GM11168 (cell line): ENCODE measurements at regions not wholly inside any gene's neighbourhood (a gene's known extent, or its start where the extent isn't known, plus 50 kb on each side); places are given as distances from the start of the nearest gene placed in this dataset.

Source experiments
- in situ Hi-C: fragments of 300-500 bp; cut with MboI; formaldehyde crosslinking; loops from one replicate; pipeline ENCODE4 v1.12.0; 2022; ENCODE audit warnings: low sequenced_read_pairs; ENCODE audit not compliant: unreplicated experiment

GRCh38 chr4:31949045-31949444 lies 1228.9 kb downstream of the PCDH7 start:
- in situ Hi-C loops: no loop called here

DNA sequence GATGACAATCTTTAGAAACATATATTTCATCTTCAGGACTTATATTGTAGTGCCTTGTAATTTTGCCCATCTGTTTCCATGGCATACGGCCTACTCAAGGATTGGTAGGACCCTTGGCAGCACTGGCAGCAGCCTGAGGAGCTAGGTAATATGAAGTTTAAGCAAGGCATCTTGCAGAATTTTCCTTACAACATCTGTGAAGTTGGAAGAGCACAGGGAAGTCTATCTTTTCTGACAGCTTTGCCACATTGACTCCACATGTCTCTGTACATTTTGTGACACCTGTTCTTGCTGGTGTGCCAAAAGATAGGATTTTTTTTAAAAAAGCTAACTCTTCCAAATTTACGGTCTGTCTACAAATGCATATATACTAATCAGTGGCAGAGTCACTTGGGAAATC lies 1235.2 kb downstream of the PCDH7 start:
- in situ Hi-C loops: no loop called here

GRCh38 chr4:31959972-31960371 lies 1239.8 kb downstream of the PCDH7 start:
- in situ Hi-C loops: no loop called here

DNA sequence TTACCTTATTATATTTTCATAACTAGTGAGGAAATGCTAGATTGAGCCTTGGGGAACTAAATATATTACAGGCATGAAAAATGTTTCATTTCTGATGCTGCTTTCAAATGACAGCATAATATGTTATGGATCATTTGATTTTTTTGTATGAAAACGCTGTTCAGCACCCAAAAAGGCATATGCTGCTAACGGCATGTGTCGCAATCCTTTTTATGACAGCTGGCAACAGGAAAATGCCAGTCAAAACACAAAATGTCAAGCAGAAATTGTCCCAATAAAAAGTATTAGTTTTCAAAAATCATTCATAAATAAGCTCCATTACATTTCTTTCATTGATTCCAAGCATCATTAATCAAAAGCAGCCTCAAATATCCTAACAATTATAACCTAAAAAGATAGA lies 1244.5 kb downstream of the PCDH7 start:
- in situ Hi-C loops: no loop called here

DNA sequence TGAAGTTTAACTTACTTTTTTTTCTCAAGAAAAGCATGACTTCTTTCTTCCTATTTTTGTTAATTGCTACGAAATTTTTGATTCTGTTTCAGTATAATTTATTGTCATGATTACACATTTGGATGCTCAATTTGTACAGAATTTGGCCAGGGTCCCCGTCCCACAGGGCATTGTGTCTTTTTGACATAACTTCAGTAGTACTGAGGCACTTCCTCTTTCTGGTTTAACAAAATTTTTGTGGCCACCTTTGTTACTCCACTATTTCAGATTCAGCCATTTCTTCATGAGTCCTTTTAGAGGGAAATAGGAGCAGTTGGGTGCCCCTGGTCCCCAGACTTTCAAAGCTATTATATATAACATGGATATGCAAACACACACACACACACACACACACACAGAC lies 1248.7 kb downstream of the PCDH7 start:
- in situ Hi-C loops: no loop called here

- in situ Hi-C loops: no loop called here
Measured at GRCh38 chr4:31974490-31975002, 1254.4 kb downstream of the PCDH7 start.

- in situ Hi-C loops: no loop called here
Measured at GRCh38 chr4:31979988-31980387, 1259.8 kb downstream of the PCDH7 start.

DNA sequence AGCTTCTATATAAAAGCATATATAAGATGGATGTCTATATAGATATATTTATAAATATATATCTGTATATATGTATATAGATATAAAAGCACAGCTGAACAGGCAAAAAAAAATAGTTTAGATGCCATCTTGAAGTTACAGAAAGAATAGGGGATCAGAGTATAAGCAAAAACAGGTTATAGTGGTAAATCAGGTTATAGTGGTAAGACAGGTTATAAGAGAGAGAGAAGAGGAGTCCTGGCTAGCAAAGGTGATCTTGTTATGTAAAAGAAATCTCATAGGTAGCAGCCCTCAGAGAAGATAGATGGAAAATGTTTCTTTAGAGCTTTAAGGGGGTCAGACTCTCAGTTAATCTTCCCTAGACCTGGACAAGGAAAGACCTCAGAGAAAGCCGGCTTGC lies 1263.1 kb downstream of the PCDH7 start:
- in situ Hi-C loops: no loop called here

DNA sequence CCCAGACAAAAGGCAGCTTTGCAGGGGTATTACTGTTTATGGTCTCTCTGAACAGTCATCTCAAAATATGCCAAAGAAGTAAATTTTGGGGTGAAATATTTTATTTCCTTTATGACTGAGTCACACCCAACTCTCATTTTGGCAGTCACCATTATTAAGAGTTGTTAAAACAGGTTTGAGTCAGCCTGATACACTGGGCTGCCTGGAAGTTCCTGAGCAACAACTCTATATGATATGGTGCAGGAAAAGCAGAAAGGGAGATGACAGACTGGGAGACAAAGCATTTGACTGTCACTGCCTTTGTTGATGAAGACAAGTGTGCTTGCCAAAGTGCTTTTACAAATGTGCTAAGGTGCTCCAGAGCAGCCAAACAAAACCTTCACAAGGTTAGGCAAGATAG lies 1263.5 kb downstream of the PCDH7 start:
- in situ Hi-C loops: no loop called here

DNA sequence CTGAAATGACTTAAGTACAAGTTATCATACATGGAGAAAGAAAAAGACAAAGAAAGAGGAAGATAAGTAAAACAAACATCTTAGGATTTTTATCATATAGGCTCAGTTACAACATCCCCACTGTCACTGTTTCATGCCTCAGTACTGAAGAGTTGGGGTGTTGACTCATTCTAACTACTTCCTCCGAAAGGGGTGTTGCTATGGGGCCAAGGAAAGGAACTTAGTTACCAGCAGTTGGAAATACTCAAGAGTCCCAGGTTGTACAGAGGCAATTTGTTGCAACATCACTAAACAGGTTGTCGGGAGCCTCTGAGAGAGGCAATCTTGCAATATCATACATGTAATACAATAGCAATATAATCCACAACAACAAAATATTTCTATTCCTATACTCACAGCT lies 1264.7 kb downstream of the PCDH7 start:
- in situ Hi-C loops: no loop called here

DNA sequence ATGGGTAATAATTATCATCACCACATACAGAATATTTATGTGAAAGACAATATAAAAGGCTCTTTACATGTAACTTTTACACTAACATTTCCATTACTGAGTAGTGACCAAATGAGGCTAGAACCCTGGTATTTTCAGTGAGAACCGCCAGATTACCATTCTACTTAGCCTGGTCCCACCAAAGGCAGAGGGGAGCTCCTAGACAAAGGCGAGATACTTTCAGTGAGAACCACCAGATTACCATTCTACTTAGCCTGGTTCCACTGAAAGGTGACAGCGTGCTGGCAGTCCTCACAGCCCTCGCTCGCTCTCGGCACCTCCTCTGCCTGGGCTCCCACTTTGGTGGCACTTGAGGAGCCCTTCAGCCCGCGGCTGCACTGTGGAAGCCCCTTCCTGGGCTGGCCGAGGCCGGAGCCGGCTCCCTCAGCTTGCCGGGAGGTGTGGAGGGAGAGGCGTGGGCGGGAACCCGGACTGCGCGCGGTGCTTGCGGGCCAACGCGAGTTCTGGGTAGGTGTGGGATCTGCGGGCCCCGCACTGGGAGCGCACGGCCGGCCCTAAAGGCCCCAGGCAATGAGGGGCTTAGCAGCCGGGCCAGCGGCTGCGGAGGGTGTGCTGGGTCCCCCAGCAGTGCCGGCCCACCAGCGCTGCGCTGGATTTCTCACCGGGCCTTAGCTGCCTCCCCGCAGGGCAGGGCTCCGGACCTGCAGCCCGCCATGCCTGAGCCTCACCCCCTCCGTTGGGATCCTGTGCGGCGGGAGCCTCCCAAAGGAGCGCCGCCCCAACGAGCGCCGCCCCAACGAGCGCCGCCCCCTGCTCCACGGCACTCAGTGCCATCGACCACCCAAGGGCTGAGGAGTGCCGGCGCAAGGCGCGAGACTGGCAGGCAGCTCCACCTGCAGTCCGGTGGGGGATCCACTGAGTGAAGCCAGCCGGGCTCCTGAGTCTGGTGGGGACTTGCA lies 1276.1 kb downstream of the PCDH7 start:
- in situ Hi-C loops: no loop called here

DNA sequence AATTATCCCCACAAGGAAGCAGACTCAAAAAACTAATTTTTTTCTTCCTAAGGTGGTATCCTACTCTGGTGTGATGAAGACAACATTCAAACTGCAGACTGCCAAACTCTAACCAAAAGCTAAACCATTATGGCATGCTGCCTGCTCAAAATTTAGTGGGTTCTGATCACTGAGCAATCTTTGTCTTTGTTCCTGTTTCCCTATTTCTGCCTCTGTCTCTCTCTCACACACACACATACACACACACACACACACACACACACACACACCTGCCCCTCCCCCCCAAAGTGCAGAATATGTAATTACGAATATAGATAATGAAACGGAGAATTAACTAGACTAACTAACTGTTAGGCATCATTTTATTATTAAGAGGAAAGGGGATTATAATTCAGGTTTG lies 1278.6 kb downstream of the PCDH7 start:
- in situ Hi-C loops: no loop called here

DNA sequence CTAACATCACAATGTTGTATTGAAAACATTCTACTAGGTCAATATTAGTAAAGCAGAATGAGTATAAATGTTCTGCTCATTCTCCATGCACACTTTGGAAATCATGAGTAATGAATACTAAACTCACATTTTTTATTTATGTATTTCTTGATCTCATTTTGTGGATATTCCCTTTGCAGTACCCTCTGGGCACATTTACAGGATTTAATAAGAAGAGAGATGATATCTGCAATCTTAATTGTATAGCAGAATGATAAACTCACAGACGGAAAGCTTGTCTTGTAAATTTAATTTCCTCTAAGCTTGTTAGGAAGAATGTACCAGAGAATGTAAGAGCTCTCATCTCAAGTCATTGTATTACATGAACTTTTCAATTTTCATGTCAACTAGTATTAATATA lies 1279.7 kb downstream of the PCDH7 start:
- in situ Hi-C loops: no loop called here

DNA sequence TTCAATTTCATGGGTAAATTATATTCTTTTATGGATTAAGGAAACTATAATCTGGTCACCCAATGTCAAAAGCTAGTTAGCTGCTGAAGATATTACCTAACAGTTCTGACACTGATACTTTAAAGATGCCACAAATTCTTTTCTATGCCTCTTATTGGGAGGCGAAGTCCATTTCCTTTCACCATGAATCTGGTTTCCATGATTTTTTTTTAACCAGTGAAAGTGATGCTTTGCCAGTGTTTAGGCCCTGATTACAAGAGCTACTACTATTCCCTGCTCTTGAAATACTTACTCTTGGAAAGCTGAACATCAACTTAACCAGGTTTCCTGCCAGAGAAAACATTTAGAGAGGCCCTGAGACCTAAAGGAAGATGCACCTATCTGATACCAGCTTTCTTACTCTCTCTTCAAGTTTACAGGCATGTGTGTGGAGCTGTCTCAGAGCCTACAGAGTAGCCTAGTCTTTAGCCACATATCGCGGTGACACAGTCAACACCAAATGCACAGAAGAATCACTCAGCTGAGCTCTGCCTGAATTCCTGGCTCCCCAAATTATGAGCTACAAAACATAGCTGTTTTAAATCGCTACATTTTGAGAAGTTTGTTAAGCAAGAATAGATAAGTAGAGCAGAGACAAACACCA lies 1280.8 kb downstream of the PCDH7 start:
- in situ Hi-C loops: no loop called here

GRCh38 chr4:32002037-32002747 lies 1282.0 kb downstream of the PCDH7 start:
- in situ Hi-C loops: no loop called here

- in situ Hi-C loops: no loop called here
Measured at GRCh38 chr4:32003548-32003947, 1283.4 kb downstream of the PCDH7 start.

DNA sequence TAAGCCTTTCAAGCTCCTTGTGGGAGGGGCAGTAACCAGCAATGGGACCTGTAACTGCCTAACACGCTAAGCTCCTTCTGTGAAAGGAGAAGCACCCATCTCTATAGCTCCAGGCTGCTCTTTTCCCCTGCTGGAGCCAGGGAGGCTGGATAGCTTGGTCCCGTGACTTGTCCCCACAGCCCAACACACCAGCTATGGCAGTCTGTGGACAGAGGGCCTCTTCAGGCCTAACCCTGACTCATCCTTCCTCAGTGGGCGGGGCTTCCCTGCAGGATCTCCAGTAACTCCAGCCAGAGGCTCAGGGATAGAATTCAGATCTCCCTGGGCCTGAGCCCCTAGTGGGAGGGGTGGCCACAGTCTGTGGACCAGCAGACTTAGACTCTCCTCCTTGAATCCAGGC lies 1290.1 kb downstream of the PCDH7 start:
- in situ Hi-C loops: no loop called here

DNA sequence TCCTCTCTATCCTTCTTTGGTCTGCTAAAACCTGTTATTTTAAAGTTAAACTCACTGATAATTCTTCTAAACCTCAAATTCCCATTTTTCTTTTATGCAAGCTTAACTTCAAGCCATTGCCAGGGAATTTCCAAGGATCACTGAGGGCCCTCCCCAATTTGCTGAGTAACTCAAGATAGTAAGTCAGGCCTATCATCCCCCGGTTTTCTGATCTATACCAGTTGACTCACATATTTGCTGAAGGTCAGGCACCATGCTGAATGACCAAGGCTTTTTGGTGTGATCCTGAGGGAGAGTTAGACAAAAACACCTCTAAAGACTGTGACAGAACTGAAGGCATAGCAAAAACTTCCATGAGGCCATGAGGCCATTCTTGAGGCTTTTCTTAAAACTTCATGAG lies 1301.9 kb downstream of the PCDH7 start:
- in situ Hi-C loops: loop anchor here (10.0 kb wide), 1 partner anchor 383 kb away; no protein-coding TSS in a partner anchor

- in situ Hi-C loops: loop anchor here (10.0 kb wide), 1 partner anchor 379 kb away; no protein-coding TSS in a partner anchor
Measured at GRCh38 chr4:32025851-32026459, 1305.8 kb downstream of the PCDH7 start.

DNA sequence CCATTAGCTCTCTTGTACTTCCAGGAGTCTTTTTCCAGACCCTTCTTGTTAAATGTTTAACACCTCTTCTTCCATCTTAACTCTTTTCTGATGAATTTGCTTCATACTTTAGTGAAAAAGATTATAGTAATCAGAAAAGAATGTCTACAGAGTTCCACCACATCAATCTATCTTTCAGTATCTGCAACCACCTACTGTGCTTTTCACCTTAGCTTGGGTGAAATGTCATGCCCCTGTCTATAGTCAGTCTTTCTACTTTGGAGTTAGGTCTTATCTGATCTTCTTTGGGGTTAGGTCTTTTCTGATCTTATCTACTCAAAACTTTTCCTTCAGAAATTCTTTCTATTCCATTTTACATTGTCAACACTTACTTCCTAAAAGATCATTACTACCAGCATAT lies 1310.2 kb downstream of the PCDH7 start:
- in situ Hi-C loops: no loop called here
